ENCODE measurements at regions not wholly inside any gene's neighbourhood (a gene's known extent, or its start where the extent isn't known, plus 50 kb on each side); places are given as distances from the start of the nearest gene placed in this dataset.

GRCh38 chr15:69956417-69956816 lies 141.3 kb downstream of the TLE3 start:
- TF ChIP-seq CTCF (IDR thresholded peaks at IDR 0.05) (no peak), POLR2A (IDR thresholded peaks at IDR 0.05) (no peak), EP300 (IDR thresholded peaks at IDR 0.05) (no peak)
